ENCODE measurements at regions not wholly inside any gene's neighbourhood (a gene's known extent, or its start where the extent isn't known, plus 50 kb on each side); places are given as distances from the start of the nearest gene placed in this dataset.

- no peaks in the 10 kb centered on the region for H3K9me1 ChIP-seq (ENCODE audit: insufficient read depth, low read length)
- H3K9ac ChIP-seq (ENCODE audit: low read depth, low read length), result no peak overlapping the region
- no peak overlapping the region for H2BK5ac ChIP-seq (ENCODE audit: low read depth, low read length, poor library complexity, severe bottlenecking)
- no peak overlapping the region for H3K27ac ChIP-seq (ENCODE audit: insufficient read depth, low read length)
- TF ChIP-seq MXI1 (IDR thresholded peaks at IDR 0.05; ENCODE audit: borderline replicate concordance, low read depth, low read length) (no peak), BHLHE40 (IDR thresholded peaks at IDR 0.05; ENCODE audit: low read depth, low read length) (no peak), POLR2A (IDR thresholded peaks at IDR 0.05; ENCODE audit: low read depth, low read length) (no peak), CEBPB (IDR thresholded peaks at IDR 0.05; ENCODE audit: low read depth, low read length) (no peak), USF2 (IDR thresholded peaks at IDR 0.05; ENCODE audit: low read depth, low read length) (no peak), FOS (IDR thresholded peaks at IDR 0.05; ENCODE audit: low read depth, low read length) (no peak)
- TF ChIP-seq, protein P1, sequence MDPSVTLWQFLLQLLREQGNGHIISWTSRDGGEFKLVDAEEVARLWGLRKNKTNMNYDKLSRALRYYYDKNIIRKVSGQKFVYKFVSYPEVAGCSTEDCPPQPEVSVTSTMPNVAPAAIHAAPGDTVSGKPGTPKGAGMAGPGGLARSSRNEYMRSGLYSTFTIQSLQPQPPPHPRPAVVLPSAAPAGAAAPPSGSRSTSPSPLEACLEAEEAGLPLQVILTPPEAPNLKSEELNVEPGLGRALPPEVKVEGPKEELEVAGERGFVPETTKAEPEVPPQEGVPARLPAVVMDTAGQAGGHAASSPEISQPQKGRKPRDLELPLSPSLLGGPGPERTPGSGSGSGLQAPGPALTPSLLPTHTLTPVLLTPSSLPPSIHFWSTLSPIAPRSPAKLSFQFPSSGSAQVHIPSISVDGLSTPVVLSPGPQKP (IDR thresholded peaks at IDR 0.05; ENCODE audit: borderline replicate concordance, low read depth, low read length), result no peak
- H3K27me3 ChIP-seq (ENCODE audit: control insufficient read depth, insufficient read depth, low read length), result no peaks in the 10 kb centered on the region
- H3K4me3 ChIP-seq (ENCODE audit: insufficient read depth, low read depth, low read length), result no peak overlapping the region
- H3K18ac ChIP-seq (ENCODE audit: low read depth, low read length), result no peak overlapping the region
- no peaks in the 10 kb centered on the region for H4K20me1 ChIP-seq (ENCODE audit: insufficient read depth, low read length)
- no peak overlapping the region for H4K5ac ChIP-seq (ENCODE audit: low read depth, low read length)
- H3K14ac ChIP-seq (replicated peaks; ENCODE audit: low read depth, low read length), result no peak overlapping the region
- intact Hi-C loops (cut with micrococcal nuclease), result no loop called here
- dilution Hi-C loops (cut with HindIII; ENCODE audit: low sequenced_read_pairs, unreplicated experiment), result no loop called here
- no peak overlapping the region for H4K8ac ChIP-seq (ENCODE audit: low read depth in 2 of 2, low read length in 2 of 2)
- ChIA-PET POLR2A (ENCODE audit: unreplicated experiment) (no interaction called here), CTCF (no interaction called here)
- H4K91ac ChIP-seq (ENCODE audit: insufficient read depth, low read depth, low read length), result no peak overlapping the region
- H3K9me3 ChIP-seq (ENCODE audit: control insufficient read depth, insufficient read depth, low read length), result no peaks in the 10 kb centered on the region
- no peak overlapping the region for H2AK9ac ChIP-seq (replicated peaks; ENCODE audit: low read depth, low read length, poor library complexity)
- ATAC-seq (ENCODE audit: low read depth), result no peak
- no peak overlapping the region for H3K56ac ChIP-seq (ENCODE audit: extremely low read depth, insufficient read depth, low read length)
- H2BK120ac ChIP-seq (ENCODE audit: low read depth, low read length), result no peak overlapping the region
- no peak for DNase-seq
- BruUV-seq (replicated peaks), result no TSS peak
- H3K23ac ChIP-seq (ENCODE audit: low read depth, low read length), result no peak overlapping the region
- no peak overlapping the region for H2AK5ac ChIP-seq (ENCODE audit: low read depth, low read length)
- WGBS, 2 experiments (ENCODE audit: extremely low coverage in 2 of 2, insufficient read length in 1 of 2), result no CpG with 5 or more reads among the region's 1 CpG
- H3K4me2 ChIP-seq (ENCODE audit: low read depth, low read length), result no peak overlapping the region
- H2BK15ac ChIP-seq (ENCODE audit: low read depth, low read length), result no peak overlapping the region
- no peaks in the 10 kb centered on the region for H3K4me1 ChIP-seq (ENCODE audit: control insufficient read depth, insufficient read depth, low read length)
- H3K79me1 ChIP-seq (ENCODE audit: low read depth in 1 of 2, low read length in 2 of 2), result no peaks in the 10 kb centered on the region
- no peak overlapping the region for H3K4ac ChIP-seq (ENCODE audit: low read depth, low read length)
- H2AFZ ChIP-seq (replicated peaks; ENCODE audit: low read length, poor library complexity), result no peak overlapping the region
- in situ Hi-C loops (cut with MboI; ENCODE audit: low sequenced_read_pairs), result no loop called here
- H3K36me3 ChIP-seq (ENCODE audit: control insufficient read depth, insufficient read depth, low read length), result no peaks in the 10 kb centered on the region
- H2BK20ac ChIP-seq (ENCODE audit: low read depth, low read length), result no peak overlapping the region
Observed at GRCh38 chr7:53697913-53698312, 662.5 kb downstream of the POM121L12 start.
